Germinal center (tissue), 1 donor: ENCODE measurements at regions not wholly inside any gene's neighbourhood (a gene's known extent, or its start where the extent isn't known, plus 50 kb on each side); places are given as distances from the start of the nearest gene placed in this dataset.
"Not testable (repeated sequence)": the region's sequence is repeated elsewhere in the genome, so short reads cannot be mapped to it uniquely, and the experiment has no call there.

Source experiments
- DNase-seq: peaks from one replicate; pipeline ENCODE4 v3.0.0; 2012; ENCODE audit warnings: mixed read lengths, low spot score

GRCh38 chr4:111136438-111136837 is 513.6 kb upstream of the PITX2 start:
- no peak for DNase-seq

GRCh38 chr4:111136967-111137366 is 514.1 kb upstream of the PITX2 start:
- no peak for DNase-seq

- no peak for DNase-seq
Measured at GRCh38 chr4:111143510-111143909, 520.6 kb upstream of the PITX2 start.

GRCh38 chr4:111154934-111155333 is 532.1 kb upstream of the PITX2 start:
- DNase-seq, result no peak

- not testable (repeated sequence) for DNase-seq
Measured at GRCh38 chr4:111164556-111164955, 541.7 kb upstream of the PITX2 start.

- DNase-seq, result no peak
Measured at GRCh38 chr4:111174331-111174730, 551.5 kb upstream of the PITX2 start.

- no peak for DNase-seq
Measured at GRCh38 chr4:111178231-111178630, 555.4 kb upstream of the PITX2 start.

GRCh38 chr4:111187108-111187507 is 564.2 kb upstream of the PITX2 start:
- no peak for DNase-seq

- DNase-seq, result no peak
Measured at GRCh38 chr4:111198446-111198845, 575.6 kb upstream of the PITX2 start.

DNA sequence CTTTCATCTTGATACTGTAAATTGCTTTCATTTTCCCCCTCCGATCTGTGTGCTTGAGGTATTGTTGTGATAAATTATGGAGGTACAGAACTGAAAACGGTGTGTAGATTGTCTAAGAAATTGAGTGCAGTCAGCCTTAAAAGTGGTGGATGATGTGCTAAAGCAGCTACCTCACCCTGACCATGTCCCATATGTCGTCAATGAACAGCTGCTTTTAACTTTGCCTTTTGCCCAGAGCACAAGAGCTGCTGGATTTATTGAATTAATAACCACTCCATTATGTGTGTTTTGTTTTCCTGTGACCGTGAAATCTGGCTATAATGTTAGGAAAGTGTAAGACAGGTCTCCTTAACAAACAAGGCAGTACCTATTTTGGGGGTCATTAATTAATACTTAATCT is 581.9 kb upstream of the PITX2 start:
- no peak for DNase-seq

DNA sequence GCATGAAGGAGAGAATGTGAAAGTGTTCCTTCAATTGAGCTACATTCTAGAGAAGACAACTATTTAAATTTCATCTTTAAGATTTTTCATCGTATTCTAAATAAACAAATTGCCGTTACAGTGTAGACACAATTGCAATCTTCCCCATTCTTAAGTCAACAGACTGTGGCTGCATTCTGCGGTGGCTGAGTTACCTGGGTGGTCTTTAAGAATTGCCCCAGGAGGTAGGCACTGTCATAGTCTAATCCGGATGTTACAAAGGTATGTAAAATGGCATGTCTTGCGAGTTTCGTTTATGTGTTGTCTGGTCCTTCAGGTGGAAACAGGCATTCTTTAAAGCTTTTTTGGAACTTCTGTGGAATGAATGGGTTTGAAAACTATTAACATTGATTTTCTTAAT is 586.1 kb upstream of the PITX2 start:
- DNase-seq, result no peak

GRCh38 chr4:111209706-111210105 is 586.8 kb upstream of the PITX2 start:
- no peak for DNase-seq

GRCh38 chr4:111210595-111210994 is 587.7 kb upstream of the PITX2 start:
- no peak for DNase-seq

DNA sequence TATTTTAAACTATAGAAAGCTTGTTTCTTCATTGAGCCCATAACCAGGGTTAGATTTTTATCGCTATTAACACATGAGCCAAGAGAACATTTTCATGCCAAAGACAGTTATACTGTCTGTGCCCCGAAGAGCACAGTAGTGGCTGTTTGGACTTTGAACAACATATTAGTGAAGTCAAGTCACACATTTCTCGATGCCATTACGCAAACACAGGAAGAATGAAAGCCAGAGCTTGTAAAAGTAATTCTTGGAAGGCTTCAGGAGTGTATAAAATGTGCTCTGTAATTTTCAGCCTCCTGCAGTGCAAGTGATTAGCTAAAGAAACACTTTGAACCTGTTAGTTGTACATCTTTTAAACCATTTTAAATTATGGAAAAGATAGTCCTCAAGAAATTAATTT is 590.7 kb upstream of the PITX2 start:
- no peak for DNase-seq

- DNase-seq, result no peak
Measured at GRCh38 chr4:111214371-111214770, 591.5 kb upstream of the PITX2 start.

- DNase-seq, result no peak
Measured at GRCh38 chr4:111215755-111216154, 592.9 kb upstream of the PITX2 start.

- no peak for DNase-seq
Measured at GRCh38 chr4:111216791-111217190, 593.9 kb upstream of the PITX2 start.

DNA sequence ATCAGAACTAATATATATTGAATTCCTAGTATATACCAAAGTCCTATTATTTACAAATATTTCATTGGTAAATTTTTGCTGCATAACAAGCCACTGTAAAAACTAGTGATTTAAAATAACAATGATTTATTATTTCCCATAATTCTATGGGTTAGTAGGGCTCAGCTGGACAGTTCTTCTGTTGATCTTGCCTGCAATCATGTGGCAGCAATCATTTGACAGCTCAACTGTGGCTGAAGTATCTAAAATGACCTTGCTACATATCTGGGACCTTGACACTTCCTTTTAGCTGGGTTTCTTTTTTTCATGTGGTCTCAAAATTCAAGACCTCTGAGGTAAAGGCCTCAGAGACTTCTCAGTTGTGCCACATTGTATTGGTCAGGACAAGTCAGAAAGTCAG is 598.5 kb upstream of the PITX2 start:
- no peak for DNase-seq

DNA sequence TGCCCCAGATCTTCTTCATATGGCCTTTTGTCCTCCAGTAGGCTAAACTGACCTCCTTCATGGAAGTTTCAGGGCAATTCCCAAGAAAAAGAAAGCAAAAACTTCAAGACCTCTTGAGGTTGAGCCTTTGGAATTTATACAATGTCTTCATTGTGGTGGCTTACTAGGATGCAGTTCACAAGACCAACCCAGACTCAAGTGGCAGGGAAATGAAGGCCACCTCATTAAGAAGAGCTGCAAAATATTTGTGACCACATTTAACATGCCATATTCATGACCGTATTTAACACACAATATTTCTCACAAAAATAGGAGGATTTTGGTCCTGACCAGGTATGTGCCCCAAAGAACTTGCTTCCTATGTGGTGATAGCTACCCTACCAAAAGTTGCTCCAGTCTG is 605.5 kb upstream of the PITX2 start:
- DNase-seq, result no peak

DNA sequence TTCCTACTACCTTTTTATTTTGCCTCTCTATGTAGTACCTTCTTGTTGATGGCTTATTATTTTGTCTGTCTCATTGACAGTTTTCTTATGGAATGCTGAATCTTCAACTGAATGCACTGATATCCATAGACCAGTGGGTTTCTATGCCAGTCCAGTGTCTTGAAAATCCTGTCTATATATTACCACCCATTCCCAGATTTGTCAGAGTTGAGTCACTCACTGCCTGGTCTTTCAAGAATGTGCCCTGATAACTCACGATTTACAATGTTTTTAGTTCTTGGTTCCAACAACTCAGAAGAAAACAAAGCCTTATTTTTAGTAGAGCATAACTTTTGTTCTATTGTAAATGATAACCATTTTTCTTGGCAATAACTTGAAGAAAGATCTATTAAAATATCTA is 606.0 kb upstream of the PITX2 start:
- no peak for DNase-seq

- DNase-seq, result no peak
Measured at GRCh38 chr4:111230265-111230664, 607.4 kb upstream of the PITX2 start.

- no peak for DNase-seq
Measured at GRCh38 chr4:111231281-111231680, 608.4 kb upstream of the PITX2 start.

DNA sequence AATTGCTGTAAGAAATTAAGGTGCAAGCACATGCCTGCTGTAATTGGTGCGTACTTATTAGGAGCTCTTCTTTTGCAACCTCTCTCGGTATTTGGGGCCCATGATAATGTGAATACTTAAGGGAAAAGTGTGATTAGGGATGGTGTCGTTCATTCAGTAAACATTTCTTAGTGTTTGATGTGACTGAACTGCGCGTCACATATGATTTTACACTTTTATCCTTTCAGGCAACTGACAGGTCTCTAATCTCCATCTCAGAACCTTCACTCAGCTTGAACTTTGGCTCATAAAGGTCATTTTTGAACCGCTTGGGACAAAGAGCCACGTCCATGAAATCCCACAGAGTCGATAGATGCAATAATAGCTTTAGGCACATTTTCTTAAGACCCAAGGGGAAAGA is 612.1 kb upstream of the PITX2 start:
- DNase-seq, result no peak

GRCh38 chr4:111263836-111264235 is 641.0 kb upstream of the PITX2 start:
- no peak for DNase-seq

- DNase-seq, result no peak
Measured at GRCh38 chr4:111266937-111267336, 644.1 kb upstream of the PITX2 start.
